ENCODE measurements at regions not wholly inside any gene's neighbourhood (a gene's known extent, or its start where the extent isn't known, plus 50 kb on each side); places are given as distances from the start of the nearest gene placed in this dataset.

DNA sequence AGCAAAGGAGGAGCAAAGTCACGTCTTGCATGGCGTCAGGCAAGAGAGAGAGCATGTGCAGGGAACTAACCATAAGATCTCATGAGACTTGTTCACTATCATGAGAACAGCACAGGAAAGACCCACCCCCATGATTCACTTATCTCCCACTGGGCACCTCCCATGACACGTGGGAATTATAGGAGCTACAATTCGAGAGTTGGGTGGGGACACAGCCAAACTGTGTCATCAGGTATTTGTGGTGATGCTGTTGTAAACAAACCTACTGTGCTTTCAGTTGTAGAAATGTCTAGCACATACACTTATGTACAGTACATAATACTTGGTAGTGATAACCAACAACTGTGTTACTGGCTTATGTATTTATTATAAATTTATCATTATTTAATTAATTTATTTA, 128.3 kb downstream of the UTRN start:
- TF ChIP-seq, protein P1, sequence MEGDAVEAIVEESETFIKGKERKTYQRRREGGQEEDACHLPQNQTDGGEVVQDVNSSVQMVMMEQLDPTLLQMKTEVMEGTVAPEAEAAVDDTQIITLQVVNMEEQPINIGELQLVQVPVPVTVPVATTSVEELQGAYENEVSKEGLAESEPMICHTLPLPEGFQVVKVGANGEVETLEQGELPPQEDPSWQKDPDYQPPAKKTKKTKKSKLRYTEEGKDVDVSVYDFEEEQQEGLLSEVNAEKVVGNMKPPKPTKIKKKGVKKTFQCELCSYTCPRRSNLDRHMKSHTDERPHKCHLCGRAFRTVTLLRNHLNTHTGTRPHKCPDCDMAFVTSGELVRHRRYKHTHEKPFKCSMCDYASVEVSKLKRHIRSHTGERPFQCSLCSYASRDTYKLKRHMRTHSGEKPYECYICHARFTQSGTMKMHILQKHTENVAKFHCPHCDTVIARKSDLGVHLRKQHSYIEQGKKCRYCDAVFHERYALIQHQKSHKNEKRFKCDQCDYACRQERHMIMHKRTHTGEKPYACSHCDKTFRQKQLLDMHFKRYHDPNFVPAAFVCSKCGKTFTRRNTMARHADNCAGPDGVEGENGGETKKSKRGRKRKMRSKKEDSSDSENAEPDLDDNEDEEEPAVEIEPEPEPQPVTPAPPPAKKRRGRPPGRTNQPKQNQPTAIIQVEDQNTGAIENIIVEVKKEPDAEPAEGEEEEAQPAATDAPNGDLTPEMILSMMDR (IDR thresholded peaks at IDR 0.05): no peak
- no peak for TF ChIP-seq POLR2A (IDR thresholded peaks at IDR 0.05)

Measured in vagina (tissue), 2 donors.